DND-41 (cell line): ENCODE measurements at regions not wholly inside any gene's neighbourhood (a gene's known extent, or its start where the extent isn't known, plus 50 kb on each side); places are given as distances from the start of the nearest gene placed in this dataset.

Experiments used
- EZH2 ChIP-seq: IDR thresholded peaks from 3 replicates; pipeline ENCODE4 v1.6.1; 2012; ENCODE audit warnings: borderline replicate concordance, low read depth, mild to moderate bottlenecking, moderate library complexity, low read length, inconsistent platforms; ENCODE audit not compliant: severe bottlenecking
- TF ChIP-seq, protein P1 (sequence below): IDR thresholded peaks from 2 replicates; pipeline ENCODE4 v1.5.1; 2012; ENCODE audit warnings: borderline replicate concordance, low read length, moderate library complexity, mild to moderate bottlenecking; ENCODE audit not compliant: poor library complexity, severe bottlenecking; ENCODE audit errors: extremely low read depth

DNA sequence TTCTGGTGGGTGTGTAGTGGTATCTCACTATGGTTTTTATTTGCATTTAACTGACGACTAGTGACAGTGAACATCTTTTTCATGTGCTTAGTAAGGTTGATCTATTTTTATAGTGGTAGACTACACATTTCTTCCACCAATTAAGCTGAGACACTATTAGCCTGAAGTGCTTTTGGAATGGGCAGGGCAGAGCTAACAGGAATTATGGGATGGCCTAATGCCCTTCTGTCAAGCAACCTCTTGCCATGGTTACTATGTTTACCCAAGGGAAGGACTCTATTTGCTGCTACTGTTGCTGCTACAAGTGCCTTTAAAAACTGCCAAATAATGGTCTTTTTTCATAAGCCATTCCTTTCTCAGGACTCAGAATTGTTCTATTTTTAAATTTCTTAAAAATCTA lies 676.7 kb upstream of the ACTRT1 start:
- TF ChIP-seq, protein P1, sequence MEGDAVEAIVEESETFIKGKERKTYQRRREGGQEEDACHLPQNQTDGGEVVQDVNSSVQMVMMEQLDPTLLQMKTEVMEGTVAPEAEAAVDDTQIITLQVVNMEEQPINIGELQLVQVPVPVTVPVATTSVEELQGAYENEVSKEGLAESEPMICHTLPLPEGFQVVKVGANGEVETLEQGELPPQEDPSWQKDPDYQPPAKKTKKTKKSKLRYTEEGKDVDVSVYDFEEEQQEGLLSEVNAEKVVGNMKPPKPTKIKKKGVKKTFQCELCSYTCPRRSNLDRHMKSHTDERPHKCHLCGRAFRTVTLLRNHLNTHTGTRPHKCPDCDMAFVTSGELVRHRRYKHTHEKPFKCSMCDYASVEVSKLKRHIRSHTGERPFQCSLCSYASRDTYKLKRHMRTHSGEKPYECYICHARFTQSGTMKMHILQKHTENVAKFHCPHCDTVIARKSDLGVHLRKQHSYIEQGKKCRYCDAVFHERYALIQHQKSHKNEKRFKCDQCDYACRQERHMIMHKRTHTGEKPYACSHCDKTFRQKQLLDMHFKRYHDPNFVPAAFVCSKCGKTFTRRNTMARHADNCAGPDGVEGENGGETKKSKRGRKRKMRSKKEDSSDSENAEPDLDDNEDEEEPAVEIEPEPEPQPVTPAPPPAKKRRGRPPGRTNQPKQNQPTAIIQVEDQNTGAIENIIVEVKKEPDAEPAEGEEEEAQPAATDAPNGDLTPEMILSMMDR, result no peak
- no peak for TF ChIP-seq EZH2
